ENCODE measurements at regions not wholly inside any gene's neighbourhood (a gene's known extent, or its start where the extent isn't known, plus 50 kb on each side); places are given as distances from the start of the nearest gene placed in this dataset.
A peak's percentile ranks its signal among the peaks of the same experiment; 100 is the strongest.
"Not testable (repeated sequence)": the region's sequence is repeated elsewhere in the genome, so short reads cannot be mapped to it uniquely, and the experiment has no call there.

DNA sequence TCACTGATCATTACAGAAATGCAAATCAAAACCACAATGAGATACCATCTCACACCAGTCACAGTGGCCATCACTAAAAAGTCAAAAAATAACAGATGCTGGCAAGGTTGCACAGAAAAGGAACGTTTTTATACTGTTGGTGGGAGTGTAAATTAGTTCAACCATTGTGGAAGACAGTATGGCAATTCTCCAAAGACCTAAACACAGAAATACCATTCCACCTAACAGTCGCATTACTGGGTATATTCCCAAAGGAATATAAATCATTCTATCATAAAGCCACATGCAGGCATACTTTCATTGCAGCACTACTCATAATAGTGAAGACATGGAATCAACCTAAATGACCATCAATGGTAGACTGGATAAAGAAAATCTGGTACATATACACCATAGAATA, 83.2 kb upstream of the ARID5B start:
- DNase-seq = not testable (repeated sequence)

DNA sequence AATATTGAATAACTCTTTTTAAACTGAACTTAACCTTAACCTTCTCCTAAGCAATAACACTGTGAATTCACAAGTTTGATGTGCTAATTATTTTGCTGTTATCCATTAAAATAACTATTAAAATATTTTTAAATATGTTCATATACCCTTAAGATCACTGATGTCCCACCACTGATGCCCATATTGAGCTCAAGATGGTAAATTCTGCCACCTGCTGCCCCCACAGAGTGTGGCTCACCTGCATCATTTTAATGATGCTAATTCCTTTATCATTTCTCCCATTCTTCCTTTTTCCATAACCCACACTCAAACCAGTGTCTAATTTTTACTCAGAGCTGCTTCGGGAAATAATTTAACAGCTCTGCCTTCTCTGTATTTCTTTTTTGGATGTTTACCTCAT, 82.3 kb upstream of the ARID5B start:
- no peak for DNase-seq

DNA sequence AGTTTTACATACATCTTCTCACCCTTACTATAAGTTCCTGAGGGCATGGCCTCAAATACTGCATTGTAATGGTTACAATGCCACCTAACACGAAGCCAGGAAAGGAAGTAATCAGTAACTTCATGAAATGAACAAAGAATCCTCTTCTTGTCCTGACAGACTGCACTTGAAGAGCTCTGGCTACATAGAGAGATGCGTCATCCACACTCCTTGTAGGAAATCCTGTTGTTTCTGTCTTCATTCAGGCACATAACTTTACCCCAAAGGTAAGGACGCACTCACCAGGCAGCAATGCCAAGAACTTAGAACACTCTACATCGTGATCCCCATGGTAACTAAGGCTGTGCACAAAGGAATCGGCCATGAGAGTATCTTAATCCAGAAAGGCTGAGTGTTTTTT, 80.3 kb upstream of the ARID5B start:
- no peak for DNase-seq

DNA sequence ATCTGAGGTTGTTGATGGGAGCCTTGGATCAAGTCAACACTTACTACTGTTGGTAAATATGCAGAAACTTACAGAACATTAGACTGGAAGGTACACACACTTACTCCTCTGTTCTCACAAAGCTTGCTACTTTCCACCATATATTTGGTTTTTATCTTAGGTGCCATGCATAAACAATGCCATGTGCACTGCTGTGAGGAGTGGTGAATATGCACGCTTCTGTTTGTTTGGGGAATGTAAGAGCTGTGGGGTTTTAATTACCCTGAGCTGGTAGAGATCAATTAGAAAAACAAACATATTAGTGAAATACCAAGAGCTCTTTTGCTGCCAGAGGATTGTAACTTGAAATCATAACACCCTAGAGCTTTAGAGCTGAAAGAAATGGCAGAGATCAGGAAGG, 79.8 kb upstream of the ARID5B start:
- DNase-seq = no peak

- DNase-seq = no peak
Observed at GRCh38 chr10:61822096-61822495, 79.4 kb upstream of the ARID5B start.

- DNase-seq = no peak
Observed at GRCh38 chr10:61822781-61823230, 78.7 kb upstream of the ARID5B start.

GRCh38 chr10:61825001-61825400, 76.5 kb upstream of the ARID5B start:
- no peak for DNase-seq

DNA sequence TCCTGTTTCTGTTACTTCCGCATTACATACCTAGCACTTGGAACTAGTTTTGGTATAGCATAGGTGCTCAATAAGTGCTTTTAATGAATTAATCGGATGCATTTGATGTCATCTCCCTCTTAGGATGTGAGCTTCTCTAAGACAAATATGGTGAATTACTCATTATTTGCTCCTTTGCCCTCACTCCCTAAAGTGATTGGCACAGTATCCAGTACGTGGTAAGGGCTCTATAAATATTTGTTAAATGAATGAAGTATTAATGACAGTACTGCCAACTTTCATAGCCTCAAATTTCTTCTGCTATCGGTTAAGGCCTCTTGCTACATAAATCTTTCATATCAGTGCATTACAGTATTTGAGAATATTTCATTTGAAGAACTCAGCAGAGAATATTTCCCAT, 75.9 kb upstream of the ARID5B start:
- DNase-seq = no peak

DNA sequence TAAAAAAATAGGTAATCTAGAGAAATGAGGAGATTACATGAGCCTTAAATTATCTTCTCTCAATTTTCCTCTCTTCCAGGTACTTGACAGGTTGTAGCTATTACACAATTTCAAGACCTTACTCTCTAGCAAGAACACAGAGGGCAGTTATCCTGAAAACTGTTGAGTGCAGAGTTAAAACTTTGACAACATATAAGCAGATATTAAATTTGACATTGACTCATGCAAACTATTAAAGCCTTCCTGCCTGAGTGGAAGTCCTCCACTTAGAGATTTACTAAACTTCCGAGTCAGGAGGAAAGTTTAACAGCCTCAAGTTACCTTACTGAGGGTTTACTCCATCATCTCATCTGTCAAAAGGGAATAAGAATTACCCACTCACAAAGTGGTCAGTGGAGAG, 73.5 kb upstream of the ARID5B start:
- DNase-seq = no peak

GRCh38 chr10:61828788-61829187, 72.7 kb upstream of the ARID5B start:
- no peak for DNase-seq

- no peak for DNase-seq
Observed at GRCh38 chr10:61830072-61830845, 71.2 kb upstream of the ARID5B start.

GRCh38 chr10:61830846-61831273, 70.6 kb upstream of the ARID5B start:
- no peak for DNase-seq

GRCh38 chr10:61832866-61833481, 68.5 kb upstream of the ARID5B start:
- DNase-seq = no peak

DNA sequence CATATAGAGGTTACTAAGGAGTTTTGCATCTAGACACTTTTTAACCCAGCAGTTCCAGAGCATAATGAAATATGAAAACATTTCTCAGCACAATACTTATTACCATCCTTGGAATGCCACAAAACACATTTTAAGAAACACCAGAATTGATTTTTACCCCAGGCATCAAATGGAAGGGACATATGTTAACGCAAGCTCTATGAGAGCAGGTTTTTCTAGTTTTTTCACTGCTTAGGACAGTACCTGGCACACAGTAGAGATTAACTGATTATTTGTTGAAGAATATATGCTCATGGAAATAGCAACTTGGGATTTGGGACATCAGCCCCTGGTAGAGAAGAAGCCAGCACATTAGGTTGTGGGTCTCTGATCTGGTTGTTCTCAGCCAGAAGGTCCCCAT, 67.0 kb upstream of the ARID5B start:
- DNase-seq = no peak

DNA sequence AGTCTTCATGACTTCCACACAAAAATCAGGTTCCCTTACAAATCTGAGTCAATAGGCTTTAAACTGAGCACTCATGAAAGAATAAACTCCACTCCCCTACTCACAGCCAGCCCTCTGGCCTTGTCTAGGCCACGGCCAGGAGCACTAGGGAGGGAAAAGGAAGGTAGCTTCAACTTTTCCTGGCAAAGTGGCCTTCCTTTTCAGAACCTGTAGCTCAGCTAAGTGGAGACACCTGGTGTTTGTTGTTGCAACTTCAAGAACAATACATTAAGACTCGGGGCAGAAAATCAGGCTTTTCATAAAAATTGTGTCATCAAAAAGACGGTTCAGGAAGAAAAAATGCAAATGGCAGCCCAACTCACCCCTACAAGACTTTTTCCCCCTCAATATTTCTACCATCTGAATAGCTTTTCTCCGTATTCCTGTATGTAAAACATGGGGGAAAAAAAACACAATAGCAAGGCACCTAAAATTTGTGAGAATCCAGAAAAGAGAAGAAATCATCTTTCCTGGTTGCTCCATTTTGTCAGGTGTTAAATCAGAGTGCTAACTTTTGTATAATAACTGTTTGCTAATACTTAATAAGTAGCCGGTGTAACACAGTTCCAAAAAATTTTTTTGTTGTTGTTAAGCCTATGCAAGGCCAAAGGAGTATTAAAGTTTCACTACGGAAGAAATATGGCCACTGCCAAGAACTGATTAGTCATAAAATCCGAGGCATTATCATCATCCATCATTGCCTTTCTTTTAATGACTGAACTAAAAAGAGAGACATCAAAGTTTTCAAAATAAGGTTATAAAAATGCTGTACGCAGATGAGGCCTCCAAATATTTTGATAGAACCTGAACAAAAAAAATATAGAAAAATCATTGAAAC, 66.2 kb upstream of the ARID5B start:
- peak; percentile 37 for DNase-seq

- DNase-seq = no peak
Observed at GRCh38 chr10:61835946-61836887, 65.3 kb upstream of the ARID5B start.

- no peak for DNase-seq
Observed at GRCh38 chr10:61836888-61837754, 64.4 kb upstream of the ARID5B start.

- no peak for DNase-seq
Observed at GRCh38 chr10:61837755-61838171, 63.7 kb upstream of the ARID5B start.

DNA sequence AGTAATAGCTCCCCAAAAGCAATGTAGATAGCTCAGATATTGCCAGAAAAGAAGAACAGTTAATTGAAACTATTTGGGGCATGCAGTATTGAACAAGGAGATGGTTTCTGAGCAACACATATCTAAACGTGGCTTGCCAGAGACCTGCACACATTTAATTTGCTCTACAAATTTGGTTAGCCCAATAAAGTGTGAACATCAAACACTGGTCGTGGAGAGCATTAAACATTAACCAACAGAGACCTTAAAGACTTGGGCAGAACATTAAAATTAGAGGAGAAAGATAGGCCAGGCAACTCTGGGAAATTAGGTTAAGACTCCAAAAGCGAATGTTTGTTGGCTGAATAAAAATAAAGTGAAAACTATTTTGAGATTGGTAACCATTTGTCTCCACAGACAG, 61.6 kb upstream of the ARID5B start:
- no peak for DNase-seq

DNA sequence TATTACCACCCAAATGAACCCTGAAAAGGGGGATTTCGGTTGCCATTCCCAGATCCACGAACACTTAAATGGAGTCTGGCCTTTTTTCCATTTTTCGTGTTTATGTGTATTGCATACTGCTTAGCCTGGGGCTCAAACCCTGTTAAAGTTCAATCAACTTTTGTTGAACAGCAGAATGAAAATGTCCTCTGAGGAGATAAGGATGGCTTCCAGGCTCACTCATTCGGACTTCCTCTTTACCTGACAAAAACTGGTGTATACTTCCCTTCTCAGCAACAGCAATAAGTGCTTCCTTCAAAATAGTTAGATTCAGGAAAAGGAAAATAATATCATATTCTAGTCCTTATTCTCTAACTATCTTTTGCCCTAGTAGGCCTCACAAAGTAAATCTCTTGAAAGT, 61.1 kb upstream of the ARID5B start:
- DNase-seq = no peak

- no peak for DNase-seq
Observed at GRCh38 chr10:61841338-61841875, 60.1 kb upstream of the ARID5B start.
